ENCODE measurements at regions not wholly inside any gene's neighbourhood (a gene's known extent, or its start where the extent isn't known, plus 50 kb on each side); places are given as distances from the start of the nearest gene placed in this dataset.

DNA sequence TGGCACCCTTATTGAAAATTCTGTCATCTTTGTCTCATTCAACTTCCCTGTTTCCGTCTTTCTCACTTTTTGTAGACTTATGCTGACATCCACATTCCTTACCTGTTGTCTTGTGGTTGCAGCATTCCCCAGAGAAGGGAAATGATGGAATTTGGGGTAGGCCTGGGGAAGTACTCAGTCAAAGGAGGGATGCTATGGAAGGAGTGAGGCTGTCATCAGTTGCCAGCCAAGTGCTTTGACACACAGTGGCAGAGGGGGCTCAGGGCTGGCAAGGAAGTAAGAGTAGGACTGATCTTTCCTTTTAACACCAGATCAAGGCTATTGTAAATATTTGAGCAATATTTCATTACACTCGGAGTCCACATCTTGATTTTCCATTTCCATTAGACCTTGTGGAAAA, 64.4 kb downstream of the RPLP1 start:
- no peak for FAIRE-seq
- TF ChIP-seq POLR2AphosphoS5 (IDR thresholded peaks at IDR 0.05; ENCODE audit: low read depth, low read length) = no peak
- no peak for TF ChIP-seq PAX5 (IDR thresholded peaks at IDR 0.05; ENCODE audit: insufficient read depth, low read length, severe bottlenecking)
- no peak for TF ChIP-seq POU2F2 (IDR thresholded peaks at IDR 0.05; ENCODE audit: low read depth, low read length)
- TF ChIP-seq TAF1 (IDR thresholded peaks at IDR 0.05; ENCODE audit: low read depth, low read length) = no peak
- TF ChIP-seq SPI1 (IDR thresholded peaks at IDR 0.05; ENCODE audit: low read depth, low read length) = no peak
- TF ChIP-seq POLR2A (IDR thresholded peaks at IDR 0.05; ENCODE audit: low read depth, low read length) = no peak

DNA sequence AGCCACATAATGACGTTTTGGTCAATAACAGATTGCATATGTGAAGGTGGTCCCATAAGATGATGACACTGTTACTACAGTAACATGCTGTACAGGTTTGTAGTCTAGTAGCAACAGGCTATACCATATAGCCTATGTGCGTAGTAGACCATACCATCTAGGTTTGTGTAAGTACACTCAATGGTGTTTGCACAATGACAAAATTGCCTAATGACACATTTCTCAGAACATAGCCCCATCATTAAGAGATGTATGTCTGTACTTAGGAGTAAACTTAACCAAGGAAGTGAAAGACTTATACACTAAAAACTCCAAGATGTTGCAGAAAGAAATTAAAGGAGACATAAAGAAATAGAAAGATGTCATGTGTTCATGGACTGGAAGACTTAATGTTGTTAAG, 66.2 kb downstream of the RPLP1 start:
- FAIRE-seq (no peak), DNase-seq (ENCODE audit: insufficient read length, low spot score) (no peak)
- TF ChIP-seq SPI1 (IDR thresholded peaks at IDR 0.05; ENCODE audit: low read depth, low read length) (no peak), POU2F2 (IDR thresholded peaks at IDR 0.05; ENCODE audit: low read depth, low read length) (no peak), TAF1 (IDR thresholded peaks at IDR 0.05; ENCODE audit: low read depth, low read length) (no peak), PAX5 (IDR thresholded peaks at IDR 0.05; ENCODE audit: insufficient read depth, low read length, severe bottlenecking) (no peak), POLR2AphosphoS5 (IDR thresholded peaks at IDR 0.05; ENCODE audit: low read depth, low read length) (no peak), POLR2A (IDR thresholded peaks at IDR 0.05; ENCODE audit: low read depth, low read length) (no peak)

More for the DNA sequence above, 64.4 kb downstream of the RPLP1 start:
- DNase-seq (ENCODE audit: insufficient read length, low spot score) = no peak

DNA sequence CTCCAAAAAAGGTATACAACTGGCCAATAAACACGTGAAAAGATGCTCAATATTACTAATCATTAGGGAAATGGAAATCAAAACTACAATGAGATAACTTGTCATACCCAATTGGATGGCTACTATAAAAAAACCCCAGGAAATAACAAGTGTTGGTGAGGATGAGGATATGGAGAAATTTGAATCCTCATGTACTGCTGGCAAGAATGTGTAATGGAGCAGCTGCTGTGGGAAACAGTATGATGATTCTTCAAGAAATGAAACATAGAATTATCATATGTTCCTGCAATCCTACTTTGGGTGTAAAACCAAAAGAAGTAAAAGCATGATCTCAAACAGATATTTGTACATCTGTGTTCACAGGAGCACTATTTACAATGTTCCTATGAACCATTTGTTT, 67.4 kb downstream of the RPLP1 start:
- no peak for FAIRE-seq
- TF ChIP-seq PAX5 (IDR thresholded peaks at IDR 0.05; ENCODE audit: insufficient read depth, low read length, severe bottlenecking) = no peak
- TF ChIP-seq POU2F2 (IDR thresholded peaks at IDR 0.05; ENCODE audit: low read depth, low read length) = no peak
- TF ChIP-seq SPI1 (IDR thresholded peaks at IDR 0.05; ENCODE audit: low read depth, low read length) = no peak
- no peak for TF ChIP-seq TAF1 (IDR thresholded peaks at IDR 0.05; ENCODE audit: low read depth, low read length)
- no peak for TF ChIP-seq POLR2A (IDR thresholded peaks at IDR 0.05; ENCODE audit: low read depth, low read length)
- TF ChIP-seq POLR2AphosphoS5 (IDR thresholded peaks at IDR 0.05; ENCODE audit: low read depth, low read length) = no peak

DNA sequence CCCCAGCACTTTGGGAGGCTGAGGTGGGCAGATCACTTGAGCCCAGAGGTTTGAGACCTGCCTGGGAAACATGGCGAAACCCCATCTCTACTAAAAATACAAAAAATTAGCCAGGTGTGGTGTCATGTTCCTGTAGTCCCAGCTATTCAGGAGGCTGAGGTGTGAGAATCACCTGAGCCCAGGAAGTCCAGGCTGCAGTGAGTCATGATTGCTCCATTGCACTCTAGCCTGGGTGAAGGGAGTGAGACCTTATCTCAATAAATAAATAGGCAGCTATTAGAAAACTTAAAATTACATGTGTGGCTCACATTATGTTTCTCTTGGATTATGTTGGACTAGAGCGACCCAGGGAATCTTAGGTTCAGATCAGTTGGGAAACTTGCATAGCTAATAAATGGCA, 69.7 kb downstream of the RPLP1 start:
- DNase-seq (ENCODE audit: insufficient read length, low spot score) = no peak
- FAIRE-seq = no peak

More for the DNA sequence above, 67.4 kb downstream of the RPLP1 start:
- DNase-seq (ENCODE audit: insufficient read length, low spot score) = no peak

DNA sequence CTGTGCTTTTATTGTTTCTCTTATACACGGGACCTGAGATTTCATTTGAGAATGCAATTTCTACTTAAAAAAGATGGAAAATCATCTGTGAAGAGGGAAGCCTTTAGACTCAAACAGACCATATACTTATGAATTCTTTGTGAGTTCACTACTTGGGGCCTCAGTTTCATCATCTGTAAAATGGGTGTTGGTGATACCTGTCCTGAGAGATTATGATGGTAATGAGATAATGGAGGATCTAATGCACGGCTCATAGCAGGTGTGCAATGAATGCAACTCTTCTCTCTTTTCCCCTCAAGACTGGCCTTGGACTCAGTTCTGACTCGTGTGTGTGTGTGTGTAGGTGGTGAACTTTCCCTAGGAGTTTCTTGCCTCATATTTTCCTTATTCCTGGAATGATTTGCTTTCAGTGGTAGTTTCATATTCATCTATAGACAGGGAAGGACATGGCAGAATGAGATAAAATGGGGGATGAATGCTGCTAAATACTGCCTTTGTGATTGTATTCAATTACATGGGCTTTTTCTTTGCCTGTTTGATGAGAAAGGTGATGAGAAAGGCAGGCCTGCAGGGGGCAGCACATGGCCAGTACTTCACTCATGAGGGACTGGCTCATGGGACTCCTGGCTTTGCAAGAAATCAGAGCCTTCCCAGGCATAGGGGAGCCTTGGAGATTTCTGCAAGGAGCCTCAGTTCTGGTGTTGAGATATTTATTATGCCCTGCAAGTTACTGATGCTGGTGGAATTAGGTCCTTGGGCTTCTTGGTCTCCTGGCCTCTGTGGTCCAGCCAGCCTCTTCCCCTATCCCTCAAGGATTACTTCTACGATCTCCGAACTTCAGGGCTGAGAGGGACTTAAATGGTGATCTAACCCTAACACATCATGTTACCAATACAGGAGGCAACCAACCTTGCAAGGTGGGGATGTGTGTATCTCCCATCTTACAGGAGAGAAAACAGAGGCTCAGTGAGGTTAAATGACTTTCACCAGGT, 70.7 kb downstream of the RPLP1 start:
- FAIRE-seq (no peak), DNase-seq (ENCODE audit: insufficient read length, low spot score) (peak; percentile 56)
- TF ChIP-seq TAF1 (IDR thresholded peaks at IDR 0.05; ENCODE audit: low read depth, low read length) = no peak
- no peak for TF ChIP-seq PAX5 (IDR thresholded peaks at IDR 0.05; ENCODE audit: insufficient read depth, low read length, severe bottlenecking)
- no peak for TF ChIP-seq POU2F2 (IDR thresholded peaks at IDR 0.05; ENCODE audit: low read depth, low read length)
- no peak for TF ChIP-seq POLR2AphosphoS5 (IDR thresholded peaks at IDR 0.05; ENCODE audit: low read depth, low read length)

More for the DNA sequence above, 69.7 kb downstream of the RPLP1 start:
- TF ChIP-seq TAF1 (IDR thresholded peaks at IDR 0.05; ENCODE audit: low read depth, low read length) = no peak
- TF ChIP-seq SPI1 (IDR thresholded peaks at IDR 0.05; ENCODE audit: low read depth, low read length) = no peak
- no peak for TF ChIP-seq POU2F2 (IDR thresholded peaks at IDR 0.05; ENCODE audit: low read depth, low read length)
- no peak for TF ChIP-seq POLR2A (IDR thresholded peaks at IDR 0.05; ENCODE audit: low read depth, low read length)
- TF ChIP-seq PAX5 (IDR thresholded peaks at IDR 0.05; ENCODE audit: insufficient read depth, low read length, severe bottlenecking) = no peak
- no peak for TF ChIP-seq POLR2AphosphoS5 (IDR thresholded peaks at IDR 0.05; ENCODE audit: low read depth, low read length)

DNA sequence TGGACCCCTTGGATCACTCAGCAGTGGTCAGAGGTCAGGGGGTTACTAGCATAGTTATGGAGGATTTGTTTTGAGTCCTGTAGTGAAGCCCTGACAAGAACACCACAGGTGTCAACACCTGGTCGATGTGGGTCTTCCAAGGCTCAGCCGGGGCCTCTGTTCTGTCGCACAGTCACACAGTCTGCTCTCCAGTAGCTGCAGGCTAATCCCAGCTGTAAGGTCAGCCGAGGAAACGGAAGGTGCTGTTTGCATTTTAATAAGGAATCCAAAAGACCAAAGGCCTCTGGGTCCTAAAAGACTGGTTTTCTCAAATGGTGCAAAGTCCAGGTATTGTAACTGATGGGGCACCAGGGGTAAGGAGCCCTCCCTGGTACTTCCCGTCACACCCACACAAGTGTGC, 71.7 kb downstream of the RPLP1 start:
- FAIRE-seq (no peak), DNase-seq (ENCODE audit: insufficient read length, low spot score) (no peak)
- TF ChIP-seq POLR2AphosphoS5 (IDR thresholded peaks at IDR 0.05; ENCODE audit: low read depth, low read length) (no peak), POLR2A (IDR thresholded peaks at IDR 0.05; ENCODE audit: low read depth, low read length) (no peak), PAX5 (IDR thresholded peaks at IDR 0.05; ENCODE audit: insufficient read depth, low read length, severe bottlenecking) (no peak), TAF1 (IDR thresholded peaks at IDR 0.05; ENCODE audit: low read depth, low read length) (no peak), POU2F2 (IDR thresholded peaks at IDR 0.05; ENCODE audit: low read depth, low read length) (no peak), SPI1 (IDR thresholded peaks at IDR 0.05; ENCODE audit: low read depth, low read length) (no peak)

DNA sequence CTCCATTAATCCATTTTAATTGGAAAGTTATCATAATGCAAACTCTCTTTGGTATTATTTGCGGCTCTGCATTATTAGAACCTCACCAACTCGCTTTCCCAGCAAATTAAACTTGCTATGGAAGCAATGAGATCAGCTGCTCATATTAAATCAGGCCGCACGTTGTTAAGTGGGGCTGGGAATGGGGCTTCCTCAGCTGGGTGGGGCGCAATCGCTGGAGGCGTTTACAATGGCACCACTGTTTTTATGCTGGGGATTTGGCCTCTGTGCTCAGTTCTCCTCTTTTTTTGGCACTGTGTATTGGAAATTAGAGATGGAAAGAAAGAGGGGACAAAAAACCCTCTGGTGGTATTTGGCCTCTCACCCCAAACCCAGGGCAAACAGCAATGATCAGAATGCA, 72.2 kb downstream of the RPLP1 start:
- FAIRE-seq (no peak), DNase-seq (ENCODE audit: insufficient read length, low spot score) (no peak)
- TF ChIP-seq POU2F2 (IDR thresholded peaks at IDR 0.05; ENCODE audit: low read depth, low read length) (no peak), SPI1 (IDR thresholded peaks at IDR 0.05; ENCODE audit: low read depth, low read length) (no peak), PAX5 (IDR thresholded peaks at IDR 0.05; ENCODE audit: insufficient read depth, low read length, severe bottlenecking) (no peak), POLR2A (IDR thresholded peaks at IDR 0.05; ENCODE audit: low read depth, low read length) (no peak), TAF1 (IDR thresholded peaks at IDR 0.05; ENCODE audit: low read depth, low read length) (no peak), POLR2AphosphoS5 (IDR thresholded peaks at IDR 0.05; ENCODE audit: low read depth, low read length) (no peak)

DNA sequence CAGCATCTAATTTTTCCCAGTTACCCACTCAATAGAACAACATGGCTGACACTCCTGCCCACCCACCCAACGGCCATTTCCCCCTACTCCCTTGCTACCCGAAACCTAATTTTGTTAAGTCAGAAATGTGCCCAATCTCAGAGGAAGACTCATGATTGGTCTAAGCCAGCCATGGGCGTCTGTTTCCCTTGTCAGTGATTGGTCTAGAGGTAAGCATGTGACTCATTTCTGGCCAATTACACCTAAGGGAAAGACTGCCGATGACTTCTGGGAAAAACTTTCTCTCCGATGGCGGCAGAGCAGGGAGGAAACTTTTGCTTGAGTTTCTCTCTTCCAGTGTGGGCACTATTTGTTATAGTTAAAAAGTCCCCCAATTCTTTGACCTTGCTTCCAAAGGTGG, 72.9 kb downstream of the RPLP1 start:
- TF ChIP-seq POLR2AphosphoS5 (IDR thresholded peaks at IDR 0.05; ENCODE audit: low read depth, low read length) (no peak), PAX5 (IDR thresholded peaks at IDR 0.05; ENCODE audit: insufficient read depth, low read length, severe bottlenecking) (no peak), TAF1 (IDR thresholded peaks at IDR 0.05; ENCODE audit: low read depth, low read length) (no peak), POU2F2 (IDR thresholded peaks at IDR 0.05; ENCODE audit: low read depth, low read length) (no peak), POLR2A (IDR thresholded peaks at IDR 0.05; ENCODE audit: low read depth, low read length) (no peak), SPI1 (IDR thresholded peaks at IDR 0.05; ENCODE audit: low read depth, low read length) (no peak)
- no peak for DNase-seq (ENCODE audit: insufficient read length, low spot score)
- no peak for FAIRE-seq
